WERI-Rb-1 (cell line): ENCODE measurements at regions not wholly inside any gene's neighbourhood (a gene's known extent, or its start where the extent isn't known, plus 50 kb on each side); places are given as distances from the start of the nearest gene placed in this dataset.

ENCODE experiments used
- DNase-seq: peaks from one replicate; pipeline ENCODE4 v3.0.0-alpha.2; 2020
- H3K27ac ChIP-seq: fragments of 250-450 bp; sonication (Bioruptor Pico); 2 replicates; pipeline ENCODE4 v1.5.1; 2020; ENCODE audit warnings: mild to moderate bottlenecking, moderate library complexity
- H3K27me3 ChIP-seq: fragments of 250-450 bp; sonication (Bioruptor Pico); 2 replicates; pipeline ENCODE4 v1.5.1; 2021; ENCODE audit warnings: mild to moderate bottlenecking, low read depth, moderate library complexity; ENCODE audit not compliant: insufficient read depth, severe bottlenecking
- H3K36me3 ChIP-seq: fragments of 250-450 bp; sonication (Bioruptor Pico); 2 replicates; pipeline ENCODE4 v1.5.1; 2020; ENCODE audit warnings: mild to moderate bottlenecking, moderate library complexity
- H3K4me3 ChIP-seq: 2 replicates; pipeline ENCODE4 v1.5.1; 2011; ENCODE audit warnings: low read depth, mild to moderate bottlenecking, control low read depth, low read length
- H3K9me3 ChIP-seq: fragments of 250-450 bp; sonication (Bioruptor Pico); 2 replicates; pipeline ENCODE4 v1.5.1; 2021; ENCODE audit warnings: mild to moderate bottlenecking, moderate library complexity; ENCODE audit not compliant: severe bottlenecking
- CTCF ChIP-seq: IDR thresholded peaks from 2 replicates; pipeline ENCODE4 v1.5.1; 2011; ENCODE audit warnings: low read depth, mild to moderate bottlenecking, control low read depth, inconsistent platforms, low read length

- TF ChIP-seq CTCF = no peak
- no peaks in the 10 kb centered on the region for H3K27me3 ChIP-seq
- no peak for DNase-seq
- H3K4me3 ChIP-seq = no peak overlapping the region
- H3K9me3 ChIP-seq = no peaks in the 10 kb centered on the region
- H3K36me3 ChIP-seq = no peaks in the 10 kb centered on the region
- H3K27ac ChIP-seq = no peak overlapping the region
Measured at GRCh38 chr9:78874061-78874460, 577.1 kb downstream of the PSAT1 start.

- Histone ChIP-seq H3K9me3 (no peaks in the 10 kb centered on the region), H3K4me3 (no peak overlapping the region), H3K27me3 (no peaks in the 10 kb centered on the region), H3K27ac (no peak overlapping the region), H3K36me3 (no peaks in the 10 kb centered on the region)
- no peak for TF ChIP-seq CTCF
- DNase-seq = no peak
Measured at GRCh38 chr9:78879324-78880100, 582.6 kb downstream of the PSAT1 start.

- Histone ChIP-seq H3K27me3 (no peaks in the 10 kb centered on the region), H3K27ac (no peak overlapping the region), H3K36me3 (no peaks in the 10 kb centered on the region), H3K9me3 (no peaks in the 10 kb centered on the region), H3K4me3 (no peak overlapping the region)
- no peak for TF ChIP-seq CTCF
- no peak for DNase-seq
Measured at GRCh38 chr9:78881295-78881694, 584.4 kb downstream of the PSAT1 start.

- no peaks in the 10 kb centered on the region for H3K27me3 ChIP-seq
- no peaks in the 10 kb centered on the region for H3K9me3 ChIP-seq
- no peak overlapping the region for H3K27ac ChIP-seq
Measured at GRCh38 chr9:78882481-78882880, 585.6 kb downstream of the PSAT1 start.

GRCh38 chr9:78884611-78885150 is 587.8 kb downstream of the PSAT1 start:
- TF ChIP-seq CTCF = no peak
- Histone ChIP-seq H3K36me3 (no peaks in the 10 kb centered on the region), H3K27ac (no peak overlapping the region), H3K27me3 (no peaks in the 10 kb centered on the region), H3K9me3 (no peaks in the 10 kb centered on the region), H3K4me3 (no peak overlapping the region)
- no peak for DNase-seq

More at GRCh38 chr9:78882481-78882880, 585.6 kb downstream of the PSAT1 start:
- H3K4me3 ChIP-seq = no peak overlapping the region
- no peak for DNase-seq
- TF ChIP-seq CTCF = no peak
- no peaks in the 10 kb centered on the region for H3K36me3 ChIP-seq

GRCh38 chr9:78892182-78892581 is 595.3 kb downstream of the PSAT1 start:
- Histone ChIP-seq H3K9me3 (no peaks in the 10 kb centered on the region), H3K27ac (no peak overlapping the region)

More at GRCh38 chr9:78892182-78892581, 595.3 kb downstream of the PSAT1 start:
- no peaks in the 10 kb centered on the region for H3K27me3 ChIP-seq
- H3K4me3 ChIP-seq = no peak overlapping the region
- H3K36me3 ChIP-seq = no peaks in the 10 kb centered on the region
- DNase-seq = no peak
- TF ChIP-seq CTCF = no peak
